Endothelial cell of umbilical vein (primary cell): ENCODE measurements at regions not wholly inside any gene's neighbourhood (a gene's known extent, or its start where the extent isn't known, plus 50 kb on each side); places are given as distances from the start of the nearest gene placed in this dataset.

Experiments used
- BruUV-seq: library from RNA; stranded (reverse); fragments of 400-500 nt; replicated peaks from 2 replicates; lab custom pipeline; 2021; lab: Mats Ljungman, UMichigan
- CTCF ChIA-PET: fragments of 300-600, 350-600 bp; sonication (Branson Sonifier 250); formaldehyde crosslinking; loops from one replicate; lab custom pipeline; 2021; ENCODE audit warnings: antibody characterized with exemption, inconsistent platforms; lab: Charles Lee
- POLR2A ChIA-PET: fragments of 300-600, 350-600 bp; sonication (Branson Sonifier 250); formaldehyde crosslinking; loops from one replicate; lab custom pipeline; 2021; ENCODE audit warnings: antibody characterized with exemption, inconsistent platforms; lab: Charles Lee
- DNase-seq: peaks from one replicate; pipeline ENCODE4 v3.0.0-alpha.2; 2011; ENCODE audit warnings: low read depth, low spot score
- FAIRE-seq: peaks from 2 replicates; lab custom pipeline; 2011; peaks lifted over from hg19 to GRCh38; lab: Jason Lieb, UNC
- H2AFZ ChIP-seq: 2 replicates; pipeline ENCODE4 v1.6.0; 2012; ENCODE audit warnings: low read depth, low read length, control low read depth, inconsistent platforms
- H3K27ac ChIP-seq: 2 replicates; pipeline ENCODE4 v1.5.1; 2011; ENCODE audit warnings: low read depth, mild to moderate bottlenecking, control low read depth, low read length, moderate library complexity; ENCODE audit not compliant: insufficient read depth
- H3K27me3 ChIP-seq, 2 experiments: 2 replicates each; pipeline versions ENCODE4 v1.6.0 to v1.6.1; 2011; ENCODE audit warnings: low read length in 2 of 2, mixed read lengths in 1 of 2; ENCODE audit not compliant: control insufficient read depth in 2 of 2, insufficient read depth in 2 of 2
- H3K36me3 ChIP-seq, 2 experiments: 2 replicates in 1 of 2; 3 replicates in 1 of 2; pipeline ENCODE4 v1.5.1; 2011; ENCODE audit warnings: low read length in 2 of 2, mild to moderate bottlenecking in 1 of 2, moderate library complexity in 1 of 2; ENCODE audit not compliant: control insufficient read depth in 2 of 2, insufficient read depth in 2 of 2; ENCODE audit errors: extremely low read depth in 1 of 2
- H3K4me1 ChIP-seq: 3 replicates; pipeline ENCODE4 v1.5.1; 2011; ENCODE audit warnings: mild to moderate bottlenecking, low read length; ENCODE audit not compliant: control insufficient read depth, insufficient read depth; ENCODE audit errors: extremely low read depth
- H3K4me2 ChIP-seq: 2 replicates; pipeline ENCODE4 v1.6.1; 2011; ENCODE audit warnings: low read length, control low read depth, mixed read lengths; ENCODE audit not compliant: insufficient read depth
- H3K4me3 ChIP-seq, 3 experiments: fragments of 200-600 bp in 1 of 3; sonication (generic), shearing (Covaris generic) in 1 of 3; replicated peaks in 1 of 3; 2 replicates each; pipeline ENCODE4 v1.5.1; 2011 to 2016; ENCODE audit warnings: control low read depth in 3 of 3, low read length in 3 of 3, mild to moderate bottlenecking in 2 of 3, inconsistent platforms in 1 of 3, low read depth in 1 of 3, moderate library complexity in 1 of 3; ENCODE audit not compliant: insufficient read depth in 1 of 3
- H3K79me2 ChIP-seq: 2 replicates; pipeline ENCODE4 v1.6.0; 2012; ENCODE audit warnings: low read length, inconsistent platforms; ENCODE audit not compliant: control insufficient read depth, insufficient read depth
- H3K9ac ChIP-seq: replicated peaks from 2 replicates; pipeline ENCODE3; 2011; ENCODE audit warnings: low read length, control low read depth; ENCODE audit not compliant: insufficient read depth; ENCODE audit errors: extremely low read depth
- H3K9me1 ChIP-seq: replicated peaks from 3 replicates; pipeline ENCODE4 v1.6.0; 2011; ENCODE audit warnings: mild to moderate bottlenecking, low read length; ENCODE audit not compliant: control insufficient read depth, insufficient read depth; ENCODE audit errors: extremely low read depth
- H3K9me3 ChIP-seq: replicated peaks from 2 replicates; pipeline ENCODE4 v1.5.1; 2012; ENCODE audit warnings: low read length, inconsistent platforms; ENCODE audit not compliant: control insufficient read depth, insufficient read depth
- H4K20me1 ChIP-seq: replicated peaks from 2 replicates; pipeline ENCODE3; 2011; ENCODE audit warnings: mild to moderate bottlenecking, low read length; ENCODE audit not compliant: control insufficient read depth, insufficient read depth; ENCODE audit errors: extremely low read depth
- EZH2 ChIP-seq: IDR thresholded peaks from 2 replicates; pipeline ENCODE4 v1.6.1; 2012; ENCODE audit warnings: borderline replicate concordance, low read depth, mild to moderate bottlenecking, moderate library complexity, low read length, inconsistent platforms; ENCODE audit not compliant: severe bottlenecking
- FOS ChIP-seq: IDR thresholded peaks from 2 replicates; pipeline ENCODE4 v1.6.1; 2011; ENCODE audit warnings: mild to moderate bottlenecking, low read length, moderate library complexity, borderline replicate concordance; ENCODE audit not compliant: insufficient read depth
- GATA2 ChIP-seq: IDR thresholded peaks from 2 replicates; pipeline ENCODE4 v1.7.0; 2011; ENCODE audit warnings: low read depth, mild to moderate bottlenecking, moderate library complexity, mixed read lengths, low read length; ENCODE audit not compliant: insufficient read length, insufficient read depth
- JUN ChIP-seq: IDR thresholded peaks from 2 replicates; pipeline ENCODE4 v1.6.1; 2011; ENCODE audit warnings: borderline replicate concordance, low read depth; ENCODE audit not compliant: insufficient read length, insufficient read depth
- MYC ChIP-seq: IDR thresholded peaks from one replicate; pipeline ENCODE4 v1.6.1; 2011; ENCODE audit warnings: mild to moderate bottlenecking, low read depth, low read length
- POLR2A ChIP-seq: IDR thresholded peaks from 2 replicates; pipeline ENCODE4 v1.6.1; 2012; ENCODE audit warnings: low read depth, mild to moderate bottlenecking, control low read depth, low read length
- POLR2AphosphoS5 ChIP-seq: IDR thresholded peaks from 2 replicates; pipeline ENCODE4 v1.6.1; 2012; ENCODE audit warnings: low read depth, mild to moderate bottlenecking, control low read depth, low read length, moderate library complexity; ENCODE audit not compliant: insufficient read depth
- dilution Hi-C: fragments of 300-500 bp; cut with MboI; formaldehyde crosslinking; loops from one replicate; pipeline ENCODE4 v1.15.0; 2019; ENCODE audit warnings: low sequenced_read_pairs; ENCODE audit not compliant: extremely low pct_ligation_motif_present
- intact Hi-C: fragments of 100-400 bp; cut with micrococcal nuclease; formaldehyde crosslinking; loops from one replicate; pipeline ENCODE4 v1.10.0; 2022
- TF ChIP-seq, protein P1 (sequence below), 2 donors: IDR thresholded peaks; 1 replicate in 1 of 2; 2 replicates in 1 of 2; pipeline ENCODE4 v1.5.1; 2011; ENCODE audit warnings: low read length in 2 of 2, mild to moderate bottlenecking in 2 of 2, moderate library complexity in 2 of 2, control low read depth in 1 of 2, inconsistent platforms in 1 of 2, low read depth in 1 of 2; ENCODE audit not compliant: insufficient read depth in 1 of 2; ENCODE audit errors: extremely low read depth in 1 of 2
- TF ChIP-seq, protein P2 (sequence below): IDR thresholded peaks from 2 replicates; pipeline ENCODE4 v1.6.1; 2011; ENCODE audit not compliant: insufficient read depth, insufficient read length

DNA sequence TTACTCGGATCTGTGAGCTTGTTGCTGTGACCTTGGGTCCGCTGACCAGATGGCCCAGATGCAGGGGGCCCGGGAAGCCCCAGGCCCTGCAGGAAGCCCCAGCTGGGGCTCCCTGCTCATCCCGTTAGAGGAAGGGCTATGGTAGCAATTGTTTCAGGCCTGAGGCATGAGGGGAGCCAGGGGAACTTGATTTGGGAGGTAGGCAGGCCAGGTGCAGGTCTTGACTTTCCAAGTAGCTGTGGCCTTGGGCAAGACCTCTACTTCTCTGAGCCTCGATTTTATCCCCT is 55.0 kb upstream of the CXCL12 start:
- H3K27me3 ChIP-seq = no peaks in the 10 kb centered on the region
- H3K4me2 ChIP-seq = no peak overlapping the region
- TF ChIP-seq, protein P1, sequence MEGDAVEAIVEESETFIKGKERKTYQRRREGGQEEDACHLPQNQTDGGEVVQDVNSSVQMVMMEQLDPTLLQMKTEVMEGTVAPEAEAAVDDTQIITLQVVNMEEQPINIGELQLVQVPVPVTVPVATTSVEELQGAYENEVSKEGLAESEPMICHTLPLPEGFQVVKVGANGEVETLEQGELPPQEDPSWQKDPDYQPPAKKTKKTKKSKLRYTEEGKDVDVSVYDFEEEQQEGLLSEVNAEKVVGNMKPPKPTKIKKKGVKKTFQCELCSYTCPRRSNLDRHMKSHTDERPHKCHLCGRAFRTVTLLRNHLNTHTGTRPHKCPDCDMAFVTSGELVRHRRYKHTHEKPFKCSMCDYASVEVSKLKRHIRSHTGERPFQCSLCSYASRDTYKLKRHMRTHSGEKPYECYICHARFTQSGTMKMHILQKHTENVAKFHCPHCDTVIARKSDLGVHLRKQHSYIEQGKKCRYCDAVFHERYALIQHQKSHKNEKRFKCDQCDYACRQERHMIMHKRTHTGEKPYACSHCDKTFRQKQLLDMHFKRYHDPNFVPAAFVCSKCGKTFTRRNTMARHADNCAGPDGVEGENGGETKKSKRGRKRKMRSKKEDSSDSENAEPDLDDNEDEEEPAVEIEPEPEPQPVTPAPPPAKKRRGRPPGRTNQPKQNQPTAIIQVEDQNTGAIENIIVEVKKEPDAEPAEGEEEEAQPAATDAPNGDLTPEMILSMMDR (IDR thresholded peaks at IDR 0.05; ENCODE audit: extremely low read depth in 1 of 2, insufficient read depth in 1 of 2, low read depth in 1 of 2, low read length in 2 of 2) = no peak
- no peak for TF ChIP-seq POLR2A
- H3K4me3 ChIP-seq = no peak overlapping the region
- no TSS peak for BruUV-seq
- FAIRE-seq (no peak), DNase-seq (no peak)
- no peaks in the 10 kb centered on the region for H3K9me1 ChIP-seq
- H3K9me3 ChIP-seq = no peaks in the 10 kb centered on the region
- intact Hi-C loops (no loop called here), dilution Hi-C loops (no loop called here)
- no peak overlapping the region for H3K27ac ChIP-seq
- no peaks in the 10 kb centered on the region for H3K79me2 ChIP-seq
- H2AFZ ChIP-seq = no peak overlapping the region
- no peak overlapping the region for H3K9ac ChIP-seq
- H4K20me1 ChIP-seq = no peaks in the 10 kb centered on the region
- POLR2A ChIA-PET = no interaction called here
- H3K36me3 ChIP-seq = no peaks in the 10 kb centered on the region
- CTCF ChIA-PET = no interaction called here
- no peaks in the 10 kb centered on the region for H3K4me1 ChIP-seq

DNA sequence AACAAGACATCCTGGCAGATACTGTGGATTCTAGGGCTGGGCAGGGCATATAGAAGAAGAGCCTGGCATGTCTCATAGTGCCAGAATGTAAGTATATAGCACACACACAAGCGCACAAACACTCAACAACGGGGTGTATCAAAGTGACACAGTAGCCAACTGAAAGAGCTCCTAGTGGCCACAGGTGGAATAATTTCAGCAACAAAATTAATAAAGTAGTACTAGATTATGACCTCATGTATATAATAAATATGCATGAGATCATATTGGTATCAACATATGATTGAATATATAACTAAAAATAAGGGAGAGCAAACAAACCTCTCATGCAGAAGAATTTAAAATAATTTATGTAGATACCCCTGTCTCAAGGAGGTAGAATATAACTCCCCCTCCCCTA is 72.4 kb upstream of the CXCL12 start:
- Histone ChIP-seq H3K27me3 (no peaks in the 10 kb centered on the region), H3K4me1 (no peaks in the 10 kb centered on the region), H3K27ac (no peak overlapping the region), H3K36me3 (no peaks in the 10 kb centered on the region), H3K9me3 (no peaks in the 10 kb centered on the region), H4K20me1 (no peaks in the 10 kb centered on the region), H2AFZ (no peak overlapping the region), H3K4me3 (no peak overlapping the region), H3K9me1 (no peaks in the 10 kb centered on the region), H3K4me2 (no peak overlapping the region), H3K79me2 (no peaks in the 10 kb centered on the region), H3K9ac (no peak overlapping the region)
- FAIRE-seq (no peak), DNase-seq (no peak)
- dilution Hi-C loops = no loop called here
- no TSS peak for BruUV-seq
- intact Hi-C loops = no loop called here
- CTCF ChIA-PET = no interaction called here
- POLR2A ChIA-PET = no interaction called here
- TF ChIP-seq, protein P1 (IDR thresholded peaks at IDR 0.05; ENCODE audit: extremely low read depth in 1 of 2, insufficient read depth in 1 of 2, low read depth in 1 of 2, low read length in 2 of 2) = no peak
- TF ChIP-seq FOS = no peak
- TF ChIP-seq JUN = no peak
- TF ChIP-seq EZH2 = no peak
- TF ChIP-seq POLR2AphosphoS5 = no peak
- TF ChIP-seq GATA2 = no peak
- TF ChIP-seq, protein P2, sequence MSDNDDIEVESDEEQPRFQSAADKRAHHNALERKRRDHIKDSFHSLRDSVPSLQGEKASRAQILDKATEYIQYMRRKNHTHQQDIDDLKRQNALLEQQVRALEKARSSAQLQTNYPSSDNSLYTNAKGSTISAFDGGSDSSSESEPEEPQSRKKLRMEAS = no peak
- no peak for TF ChIP-seq MYC
- no peak for TF ChIP-seq POLR2A
